ENCODE measurements at regions not wholly inside any gene's neighbourhood (a gene's known extent, or its start where the extent isn't known, plus 50 kb on each side); places are given as distances from the start of the nearest gene placed in this dataset.

GRCh38 chr6:49003348-49003747 is 459.7 kb downstream of the MMUT start:
- intact Hi-C loops (cut with DNase I), result no loop called here
- H3K27me3 ChIP-seq, result no peaks in the 10 kb centered on the region
- H3K4me3 ChIP-seq, result no peak overlapping the region
- no peaks in the 10 kb centered on the region for H3K36me3 ChIP-seq
- no peak for TF ChIP-seq CTCF (IDR thresholded peaks at IDR 0.05)
- no peak for TF ChIP-seq POLR2A (IDR thresholded peaks at IDR 0.05)
- WGBS, 4 donors, result 52 to 61% (median 60%) methylated on average over 3 of the region's 3 CpGs
- no peak overlapping the region for H3K27ac ChIP-seq
- no peak for ATAC-seq
- H3K4me1 ChIP-seq, result no peaks in the 10 kb centered on the region
- DNase-seq, result no peak
- H3K9me3 ChIP-seq, result no peaks in the 10 kb centered on the region

- ATAC-seq (no peak), DNase-seq (no peak)
- Histone ChIP-seq H3K4me1 (no peaks in the 10 kb centered on the region), H3K4me3 (no peak overlapping the region), H3K9me3 (no peaks in the 10 kb centered on the region), H3K27me3 (no peaks in the 10 kb centered on the region), H3K27ac (no peak overlapping the region), H3K36me3 (no peaks in the 10 kb centered on the region)
- no peak for TF ChIP-seq POLR2A (IDR thresholded peaks at IDR 0.05)
- no peak for TF ChIP-seq CTCF (IDR thresholded peaks at IDR 0.05)
- intact Hi-C loops (cut with DNase I), result no loop called here
Measured at GRCh38 chr6:49001856-49002541, 461.1 kb downstream of the MMUT start.

- no peaks in the 10 kb centered on the region for H3K27me3 ChIP-seq
- H3K4me3 ChIP-seq, result no peak overlapping the region
- intact Hi-C loops (cut with DNase I), result no loop called here
- H3K36me3 ChIP-seq, result no peaks in the 10 kb centered on the region
- ATAC-seq (no peak), DNase-seq (no peak)
- H3K27ac ChIP-seq, result no peak overlapping the region
- H3K4me1 ChIP-seq, result no peaks in the 10 kb centered on the region
- TF ChIP-seq POLR2A (IDR thresholded peaks at IDR 0.05) (no peak), CTCF (IDR thresholded peaks at IDR 0.05) (no peak)
- no peaks in the 10 kb centered on the region for H3K9me3 ChIP-seq
Measured at GRCh38 chr6:48998574-48998973, 464.5 kb downstream of the MMUT start.

GRCh38 chr6:48996461-48997119 is 466.5 kb downstream of the MMUT start:
- H3K27ac ChIP-seq, result no peak overlapping the region
- DNase-seq (no peak), ATAC-seq (no peak)
- WGBS, 4 donors, result 56 to 69% (median 63%) methylated on average over 6 of the region's 6 CpGs
- H3K36me3 ChIP-seq, result no peaks in the 10 kb centered on the region
- H3K4me1 ChIP-seq, result no peaks in the 10 kb centered on the region
- intact Hi-C loops (cut with DNase I), result no loop called here
- H3K4me3 ChIP-seq, result no peak overlapping the region
- peaks cover 0 to 3% (median 0%) of the 10 kb centered on the region in 12 donors for H3K9me3 ChIP-seq
- H3K27me3 ChIP-seq, result no peaks in the 10 kb centered on the region
- no peak for TF ChIP-seq POLR2A (IDR thresholded peaks at IDR 0.05)
- no peak for TF ChIP-seq CTCF (IDR thresholded peaks at IDR 0.05)
